Astrocyte (in vitro differentiated cells and primary cell): ENCODE measurements at regions not wholly inside any gene's neighbourhood (a gene's known extent, or its start where the extent isn't known, plus 50 kb on each side); places are given as distances from the start of the nearest gene placed in this dataset.
A peak's percentile ranks its signal among the peaks of the same experiment; 100 is the strongest.
"Not testable (repeated sequence)": the region's sequence is repeated elsewhere in the genome, so short reads cannot be mapped to it uniquely, and the experiment has no call there.

ENCODE experiments used
- DNase-seq: peaks from one replicate; pipeline ENCODE4 v3.0.0-alpha.2; 2010; ENCODE audit warnings: low read depth
- FAIRE-seq: peaks from 2 replicates; lab custom pipeline; 2011; peaks lifted over from hg19 to GRCh38; lab: Jason Lieb, UNC
- H2AFZ ChIP-seq: 2 replicates; pipeline ENCODE4 v1.6.0; 2012; ENCODE audit warnings: low read depth, low read length, inconsistent platforms
- H3K27ac ChIP-seq: 2 replicates; pipeline ENCODE4 v1.5.1; 2011; ENCODE audit warnings: low read depth, low read length, inconsistent platforms
- H3K27me3 ChIP-seq: 2 replicates; pipeline ENCODE4 v1.6.0; 2011; ENCODE audit warnings: low read length, inconsistent platforms; ENCODE audit not compliant: insufficient read depth
- H3K36me3 ChIP-seq: 2 replicates; pipeline ENCODE4 v1.5.1; 2011; ENCODE audit warnings: low read length, inconsistent platforms; ENCODE audit not compliant: insufficient read depth
- H3K4me1 ChIP-seq: 2 replicates; pipeline ENCODE4 v1.5.1; 2011; ENCODE audit warnings: low read length, inconsistent platforms; ENCODE audit not compliant: insufficient read depth
- H3K4me2 ChIP-seq: 2 replicates; pipeline ENCODE4 v1.6.0; 2012; ENCODE audit warnings: low read length, inconsistent platforms
- H3K4me3 ChIP-seq: 2 replicates; pipeline ENCODE4 v1.5.1; 2011; ENCODE audit warnings: low read depth, mild to moderate bottlenecking, low read length, inconsistent platforms; ENCODE audit not compliant: insufficient read depth
- H3K79me2 ChIP-seq: 2 replicates; pipeline ENCODE4 v1.6.0; 2012; ENCODE audit warnings: mild to moderate bottlenecking, low read length, inconsistent platforms; ENCODE audit not compliant: insufficient read depth
- H3K9ac ChIP-seq: 2 replicates; pipeline ENCODE4 v1.6.0; 2012; ENCODE audit warnings: mild to moderate bottlenecking, low read length, inconsistent platforms
- H3K9me3 ChIP-seq: 2 replicates; pipeline ENCODE4 v1.5.1; 2012; ENCODE audit warnings: low read depth, mild to moderate bottlenecking, low read length, inconsistent platforms; ENCODE audit not compliant: insufficient read depth
- H4K20me1 ChIP-seq: 2 replicates; pipeline ENCODE4 v1.6.0; 2012; ENCODE audit warnings: low read length, inconsistent platforms; ENCODE audit not compliant: insufficient read depth
- H3K27ac Mint-ChIP-seq: one replicate; pipeline ENCODE4 v1.8.0; 2021; ENCODE audit warnings: mild to moderate bottlenecking, mixed read lengths; ENCODE audit not compliant: unreplicated experiment
- H3K27me3 Mint-ChIP-seq: one replicate; pipeline ENCODE4 v1.8.0; 2021; ENCODE audit warnings: low read depth, mixed read lengths; ENCODE audit not compliant: unreplicated experiment
- H3K36me3 Mint-ChIP-seq: one replicate; pipeline ENCODE4 v1.8.0; 2021; ENCODE audit warnings: low read depth, mixed read lengths; ENCODE audit not compliant: unreplicated experiment
- H3K4me1 Mint-ChIP-seq: one replicate; pipeline ENCODE4 v1.8.0; 2021; ENCODE audit warnings: low read depth, mixed read lengths; ENCODE audit not compliant: unreplicated experiment
- H3K4me3 Mint-ChIP-seq: one replicate; pipeline ENCODE4 v1.8.0; 2021; ENCODE audit warnings: mild to moderate bottlenecking, moderate library complexity, mixed read lengths; ENCODE audit not compliant: unreplicated experiment
- H3K9me3 Mint-ChIP-seq: one replicate; pipeline ENCODE4 v1.8.0; 2021; ENCODE audit warnings: mild to moderate bottlenecking, mixed read lengths; ENCODE audit not compliant: unreplicated experiment
- CTCF ChIP-seq: IDR thresholded peaks from 2 replicates; pipeline ENCODE4 v1.5.1; 2011; ENCODE audit warnings: low read depth, mild to moderate bottlenecking, inconsistent platforms, low read length, moderate library complexity; ENCODE audit not compliant: insufficient read depth
- EZH2 ChIP-seq: IDR thresholded peaks from 2 replicates; pipeline ENCODE4 v1.6.1; 2012; ENCODE audit warnings: mild to moderate bottlenecking, low read length, inconsistent platforms; ENCODE audit not compliant: insufficient read depth

GRCh38 chr18:59969477-59970028 is 69.8 kb downstream of the PMAIP1 start:
- H4K20me1 ChIP-seq, H3K9ac ChIP-seq, H3K27ac ChIP-seq, DNase-seq, H3K4me3 Mint-ChIP-seq, H3K36me3 Mint-ChIP-seq, H3K79me2 ChIP-seq, H3K4me3 ChIP-seq, H3K4me1 Mint-ChIP-seq, H3K4me1 ChIP-seq, H3K27me3 ChIP-seq, H3K27ac Mint-ChIP-seq, H3K36me3 ChIP-seq, H3K9me3 ChIP-seq, FAIRE-seq, H3K27me3 Mint-ChIP-seq, H3K9me3 Mint-ChIP-seq: not testable (repeated sequence)
- peak overlapping the region; percentile 61 for H3K4me2 ChIP-seq
- H2AFZ ChIP-seq = peak overlapping the region; percentile 61

- Histone ChIP-seq H3K4me3 (no peak overlapping the region), H3K9ac (no peak overlapping the region), H3K27ac (no peak overlapping the region), H3K9me3 (no peaks in the 10 kb centered on the region), H3K4me1 (no peaks in the 10 kb centered on the region), H3K79me2 (no peaks in the 10 kb centered on the region), H4K20me1 (no peaks in the 10 kb centered on the region), H3K36me3 (no peaks in the 10 kb centered on the region), H3K27me3 (peaks cover 4% of the 10 kb centered on the region), H3K4me2 (no peak overlapping the region), H2AFZ (no peak overlapping the region)
- H3K4me3 Mint-ChIP-seq = no peak overlapping the region
- DNase-seq (no peak), FAIRE-seq (no peak)
- H3K36me3 Mint-ChIP-seq = no peaks in the 10 kb centered on the region
- peaks cover 8% of the 10 kb centered on the region for H3K4me1 Mint-ChIP-seq
- peaks cover 5% of the 10 kb centered on the region for H3K27me3 Mint-ChIP-seq
- TF ChIP-seq EZH2 (no peak), CTCF (no peak)
- no peak overlapping the region for H3K27ac Mint-ChIP-seq
- no peaks in the 10 kb centered on the region for H3K9me3 Mint-ChIP-seq
Observed at GRCh38 chr18:59968583-59968982, 68.8 kb downstream of the PMAIP1 start.

- TF ChIP-seq CTCF (no peak), EZH2 (no peak)
- peaks cover 5% of the 10 kb centered on the region for H3K27me3 Mint-ChIP-seq
- H3K79me2 ChIP-seq = no peaks in the 10 kb centered on the region
- peaks cover 4% of the 10 kb centered on the region for H3K4me1 Mint-ChIP-seq
- no peak for FAIRE-seq
- H3K27ac Mint-ChIP-seq = no peak overlapping the region
- H3K9me3 ChIP-seq = no peaks in the 10 kb centered on the region
- H3K9me3 Mint-ChIP-seq = no peaks in the 10 kb centered on the region
- no peak overlapping the region for H3K4me3 ChIP-seq
- H3K36me3 ChIP-seq = no peaks in the 10 kb centered on the region
- H3K4me1 ChIP-seq = no peaks in the 10 kb centered on the region
- no peak overlapping the region for H3K4me2 ChIP-seq
- no peaks in the 10 kb centered on the region for H3K36me3 Mint-ChIP-seq
- no peak overlapping the region for H2AFZ ChIP-seq
- no peaks in the 10 kb centered on the region for H4K20me1 ChIP-seq
- H3K4me3 Mint-ChIP-seq = no peak overlapping the region
- DNase-seq = no peak
- H3K27me3 ChIP-seq = peaks cover 4% of the 10 kb centered on the region
- no peak overlapping the region for H3K9ac ChIP-seq
- H3K27ac ChIP-seq = no peak overlapping the region
Observed at GRCh38 chr18:59967878-59968277, 68.1 kb downstream of the PMAIP1 start.
